ENCODE measurements at regions not wholly inside any gene's neighbourhood (a gene's known extent, or its start where the extent isn't known, plus 50 kb on each side); places are given as distances from the start of the nearest gene placed in this dataset.

DNA sequence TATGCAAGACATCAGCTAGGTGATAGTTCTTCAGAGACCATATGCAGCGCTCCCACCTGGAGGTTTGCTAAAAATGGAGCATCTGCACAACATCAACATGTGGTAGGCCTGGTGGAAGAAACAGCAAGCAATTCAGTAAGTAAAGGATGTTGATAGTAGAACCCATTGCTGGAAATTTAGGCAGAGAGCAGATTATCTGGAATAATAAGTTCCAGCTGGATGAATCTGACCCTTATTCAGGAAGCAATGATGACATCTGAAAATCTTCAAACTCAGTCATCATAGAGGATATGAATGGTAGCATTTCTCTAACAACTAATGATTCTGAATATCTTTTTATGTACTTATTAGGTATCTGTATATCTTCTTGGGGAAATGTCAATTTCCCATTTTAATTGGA is 225.2 kb upstream of the ANO3 start:
- Mint-ChIP-seq H3K27ac (no peak overlapping the region), H3K27me3 (no peaks in the 10 kb centered on the region), H3K36me3 (no peaks in the 10 kb centered on the region), H3K4me1 (no peaks in the 10 kb centered on the region), H3K4me3 (no peak overlapping the region), H3K9me3 (peaks cover 3% of the 10 kb centered on the region)
- DNase-seq, result no peak

DNA sequence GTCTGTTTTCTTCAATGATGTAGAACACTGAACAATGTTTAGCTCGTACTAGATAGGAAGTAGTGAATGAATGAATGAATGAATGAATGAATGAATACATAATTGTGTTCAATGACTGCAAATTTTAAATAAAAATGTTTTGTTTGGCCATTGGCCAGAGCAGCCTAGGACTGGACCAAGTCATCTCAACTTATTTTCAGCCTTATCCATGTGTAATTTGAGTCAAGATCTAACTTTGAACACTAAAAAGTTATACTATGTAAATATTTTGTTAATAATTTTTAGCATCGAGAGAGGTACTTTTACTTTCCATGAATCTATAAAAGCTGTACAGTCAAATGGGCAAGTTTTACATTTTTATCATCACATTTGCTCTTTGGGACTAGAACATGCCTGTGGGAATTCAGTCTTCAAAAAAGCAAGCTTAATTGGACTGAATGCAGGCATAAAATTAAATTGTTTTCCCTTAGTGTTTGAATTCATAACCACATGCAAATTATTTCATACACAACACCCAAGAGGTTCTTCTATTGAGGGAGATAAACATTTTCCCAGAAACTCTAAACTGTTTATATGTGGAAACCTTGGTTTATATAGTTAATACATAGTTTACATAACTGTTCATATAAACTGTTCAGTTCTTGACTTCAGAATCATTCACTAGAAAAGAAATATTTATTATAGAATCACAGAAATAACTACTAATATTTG is 222.1 kb upstream of the ANO3 start:
- no peak overlapping the region for H3K4me3 Mint-ChIP-seq
- H3K9me3 Mint-ChIP-seq, result peaks cover 2% of the 10 kb centered on the region
- no peaks in the 10 kb centered on the region for H3K4me1 Mint-ChIP-seq
- no peak overlapping the region for H3K27ac Mint-ChIP-seq
- no peaks in the 10 kb centered on the region for H3K27me3 Mint-ChIP-seq
- no peaks in the 10 kb centered on the region for H3K36me3 Mint-ChIP-seq
- DNase-seq, result no peak

DNA sequence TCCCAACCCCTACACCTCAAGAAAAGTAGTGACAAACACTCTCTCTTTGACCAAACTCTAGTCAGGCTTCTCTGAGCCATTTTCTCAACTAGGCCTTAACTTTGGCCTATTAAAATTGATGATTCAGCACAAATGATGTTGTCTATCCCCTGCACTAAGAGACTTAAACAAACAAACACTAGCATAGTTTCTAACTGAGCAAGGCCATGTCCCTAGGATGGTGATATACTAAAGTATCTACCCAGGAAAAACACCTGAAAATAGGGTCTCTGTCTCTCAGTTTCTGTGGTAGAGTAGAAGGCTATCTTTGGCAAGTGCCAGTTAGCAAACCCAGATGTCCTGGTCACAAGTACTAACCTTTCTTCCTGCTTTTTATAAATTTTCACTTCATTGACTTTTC is 219.7 kb upstream of the ANO3 start:
- Mint-ChIP-seq H3K4me1 (no peaks in the 10 kb centered on the region), H3K27me3 (no peaks in the 10 kb centered on the region), H3K9me3 (peaks cover 6% of the 10 kb centered on the region), H3K4me3 (no peak overlapping the region), H3K27ac (no peak overlapping the region), H3K36me3 (no peaks in the 10 kb centered on the region)
- DNase-seq, result no peak

DNA sequence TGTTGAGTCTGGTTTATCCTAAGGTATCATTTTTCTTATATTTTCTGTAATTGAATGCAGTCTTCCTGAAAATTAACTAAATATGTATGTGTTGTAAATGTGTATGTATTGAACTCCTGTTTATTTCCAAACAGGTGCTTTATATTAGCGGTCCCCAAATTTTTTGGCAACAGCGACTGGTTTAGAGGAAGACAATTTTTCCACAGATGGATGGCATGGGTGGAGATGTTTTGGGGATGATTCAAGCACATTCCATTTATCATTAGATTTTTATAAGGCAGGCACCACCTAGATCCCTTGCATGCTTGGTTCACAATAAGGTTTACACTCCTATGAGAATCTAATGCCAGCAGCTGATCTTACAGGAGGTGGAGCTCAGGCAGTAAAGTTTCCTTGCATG is 210.5 kb upstream of the ANO3 start:
- no peak overlapping the region for H3K27ac Mint-ChIP-seq
- no peak overlapping the region for H3K4me3 Mint-ChIP-seq
- no peaks in the 10 kb centered on the region for H3K4me1 Mint-ChIP-seq
- no peaks in the 10 kb centered on the region for H3K27me3 Mint-ChIP-seq
- no peak for DNase-seq
- no peaks in the 10 kb centered on the region for H3K36me3 Mint-ChIP-seq
- H3K9me3 Mint-ChIP-seq, result peaks cover 6% of the 10 kb centered on the region

DNA sequence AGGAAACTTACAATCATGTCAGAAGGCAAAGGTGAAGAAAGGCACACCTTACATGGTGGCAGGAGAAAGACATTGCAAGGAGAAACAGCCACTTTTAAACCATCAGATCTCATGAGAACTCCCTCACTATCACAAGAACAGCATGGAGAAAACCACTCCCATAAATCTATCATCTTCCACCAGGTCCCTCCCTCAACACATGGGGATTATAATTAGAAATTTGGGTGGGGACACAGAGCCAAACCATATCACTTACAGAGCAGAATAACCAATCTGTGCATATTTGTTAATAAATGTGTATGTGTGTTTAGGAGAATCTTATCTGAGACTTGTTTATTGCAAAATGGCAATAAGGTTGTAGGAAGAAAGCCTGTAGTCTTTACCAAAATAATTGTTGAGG is 205.2 kb upstream of the ANO3 start:
- DNase-seq, result no peak
- peaks cover 4% of the 10 kb centered on the region for H3K9me3 Mint-ChIP-seq
- no peaks in the 10 kb centered on the region for H3K27me3 Mint-ChIP-seq
- H3K27ac Mint-ChIP-seq, result no peak overlapping the region
- no peaks in the 10 kb centered on the region for H3K36me3 Mint-ChIP-seq
- no peaks in the 10 kb centered on the region for H3K4me1 Mint-ChIP-seq
- H3K4me3 Mint-ChIP-seq, result no peak overlapping the region

DNA sequence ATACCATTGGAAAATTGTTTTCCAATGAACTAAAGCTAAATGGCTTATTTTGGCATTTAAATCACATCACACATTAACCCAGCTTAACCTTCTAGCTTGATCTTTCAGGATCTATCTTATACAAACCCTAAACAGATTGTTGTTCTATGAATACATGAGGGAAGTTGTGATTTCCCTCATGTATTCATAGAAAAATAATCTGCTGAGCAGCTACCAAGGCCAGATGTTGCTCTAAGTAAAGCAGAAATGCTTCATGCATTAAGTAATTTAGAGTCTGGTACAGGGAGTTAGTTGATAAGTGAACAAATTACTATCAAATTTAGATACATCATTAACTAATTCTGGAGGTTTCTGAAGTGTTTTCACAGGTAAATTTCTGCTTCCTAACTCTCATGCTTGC is 204.6 kb upstream of the ANO3 start:
- DNase-seq, result no peak
- Mint-ChIP-seq H3K27ac (no peak overlapping the region), H3K4me1 (no peaks in the 10 kb centered on the region), H3K9me3 (peaks cover 4% of the 10 kb centered on the region), H3K27me3 (no peaks in the 10 kb centered on the region), H3K36me3 (no peaks in the 10 kb centered on the region), H3K4me3 (no peak overlapping the region)

DNA sequence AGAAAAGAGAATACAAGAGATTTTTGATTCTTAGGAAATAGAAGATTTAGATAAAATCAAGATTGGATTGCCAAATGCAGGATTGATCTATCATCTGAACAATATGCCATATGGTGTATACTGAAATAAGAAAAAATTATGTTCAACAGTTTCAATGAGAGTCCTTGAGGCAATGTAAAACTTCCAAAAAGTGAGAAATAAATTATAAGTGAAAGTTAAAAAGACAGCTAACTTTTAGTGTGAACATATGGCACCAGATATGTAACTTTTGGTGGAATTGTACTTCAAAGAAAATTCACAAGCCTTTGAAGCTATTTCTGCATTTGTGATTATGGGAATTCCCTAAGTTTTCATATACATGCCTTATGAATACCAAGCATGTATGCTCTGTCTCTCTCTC is 200.5 kb upstream of the ANO3 start:
- H3K4me1 Mint-ChIP-seq, result no peaks in the 10 kb centered on the region
- no peak overlapping the region for H3K27ac Mint-ChIP-seq
- H3K9me3 Mint-ChIP-seq, result no peaks in the 10 kb centered on the region
- no peaks in the 10 kb centered on the region for H3K27me3 Mint-ChIP-seq
- H3K36me3 Mint-ChIP-seq, result no peaks in the 10 kb centered on the region
- H3K4me3 Mint-ChIP-seq, result no peak overlapping the region
- DNase-seq, result no peak

DNA sequence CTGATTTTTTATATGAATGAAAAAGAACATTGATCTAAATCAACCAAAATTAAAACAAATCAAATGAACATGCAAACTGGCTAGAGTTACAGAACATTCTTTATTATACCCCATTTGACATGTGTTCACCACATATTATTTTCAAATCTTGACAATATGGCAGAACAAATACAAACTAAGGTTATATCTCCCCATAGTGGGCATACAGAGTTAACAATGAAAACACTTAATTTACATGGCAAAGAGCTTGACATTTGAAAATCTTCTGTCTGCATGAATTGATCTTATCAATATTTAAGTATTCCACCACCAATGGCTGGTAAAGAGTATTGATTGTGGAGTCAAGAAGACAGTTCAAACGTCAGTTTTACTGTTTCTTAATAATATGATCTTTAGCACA is 197.9 kb upstream of the ANO3 start:
- Mint-ChIP-seq H3K27me3 (no peaks in the 10 kb centered on the region), H3K27ac (no peak overlapping the region), H3K36me3 (no peaks in the 10 kb centered on the region), H3K4me1 (no peaks in the 10 kb centered on the region), H3K4me3 (no peak overlapping the region), H3K9me3 (no peaks in the 10 kb centered on the region)
- DNase-seq, result no peak

DNA sequence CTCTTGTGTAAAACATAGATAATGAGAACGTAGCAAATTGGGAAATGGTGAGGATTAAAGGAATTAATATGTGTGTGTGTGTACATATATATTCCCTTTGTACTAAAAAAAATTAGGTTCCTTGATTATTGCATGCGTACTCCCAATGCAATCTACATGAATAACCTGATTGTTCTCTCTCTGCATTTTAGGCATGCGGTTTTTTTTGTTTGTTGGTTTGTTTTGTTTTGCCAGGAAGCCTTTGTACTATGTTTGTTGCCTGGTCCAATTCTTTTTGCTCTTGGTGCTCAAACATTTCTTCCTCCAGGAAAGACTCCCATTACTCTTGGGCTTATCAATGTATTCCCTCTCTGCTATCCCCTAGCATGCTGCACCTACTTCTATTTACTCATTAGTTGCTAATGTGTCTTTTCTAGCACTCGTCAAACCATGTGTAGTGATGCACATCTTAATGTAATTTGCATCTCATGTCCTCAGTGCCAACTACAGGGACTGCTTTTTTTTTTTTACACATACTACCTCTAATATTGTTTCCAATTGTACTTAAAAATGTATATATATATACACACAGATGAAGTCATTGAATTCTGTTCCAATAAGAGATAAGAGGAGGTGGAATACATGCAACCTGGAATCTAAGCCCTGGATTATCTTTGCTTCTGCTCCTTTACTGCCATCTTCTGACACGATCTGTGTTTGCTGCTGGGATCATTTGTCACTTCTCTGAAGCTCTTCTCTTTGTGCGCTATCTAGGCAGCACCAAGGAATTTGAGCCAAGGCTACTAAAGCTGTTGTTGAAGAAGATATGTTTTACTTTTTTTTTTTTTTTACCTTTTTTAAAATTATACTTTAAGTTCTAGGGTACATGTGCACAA is 197.2 kb upstream of the ANO3 start:
- DNase-seq, result no peak
- Mint-ChIP-seq H3K4me3 (no peak overlapping the region), H3K4me1 (no peaks in the 10 kb centered on the region), H3K27me3 (no peaks in the 10 kb centered on the region), H3K27ac (no peak overlapping the region), H3K9me3 (no peaks in the 10 kb centered on the region), H3K36me3 (no peaks in the 10 kb centered on the region)

DNA sequence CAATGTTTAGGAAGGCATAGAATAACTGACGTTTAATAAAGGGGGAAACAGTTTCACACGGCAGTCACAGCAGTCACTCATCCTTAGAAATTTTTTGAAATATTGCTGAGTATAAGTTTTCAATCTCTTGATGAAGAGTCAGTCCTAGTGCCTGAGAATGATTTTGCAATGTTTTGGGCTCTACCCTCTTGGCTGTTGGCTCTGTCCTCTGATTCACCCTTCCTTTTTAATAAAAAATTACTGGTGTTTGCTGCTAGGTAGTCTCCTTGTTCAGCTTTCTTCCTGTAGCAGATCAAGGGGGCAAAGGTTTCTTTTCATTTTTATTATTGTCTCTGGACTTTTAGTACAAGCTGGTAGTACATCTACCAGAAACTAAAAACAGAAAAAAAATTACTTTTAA is 194.3 kb upstream of the ANO3 start:
- Mint-ChIP-seq H3K27ac (no peak overlapping the region), H3K27me3 (no peaks in the 10 kb centered on the region), H3K9me3 (no peaks in the 10 kb centered on the region), H3K36me3 (no peaks in the 10 kb centered on the region), H3K4me3 (no peak overlapping the region), H3K4me1 (no peaks in the 10 kb centered on the region)
- no peak for DNase-seq

DNA sequence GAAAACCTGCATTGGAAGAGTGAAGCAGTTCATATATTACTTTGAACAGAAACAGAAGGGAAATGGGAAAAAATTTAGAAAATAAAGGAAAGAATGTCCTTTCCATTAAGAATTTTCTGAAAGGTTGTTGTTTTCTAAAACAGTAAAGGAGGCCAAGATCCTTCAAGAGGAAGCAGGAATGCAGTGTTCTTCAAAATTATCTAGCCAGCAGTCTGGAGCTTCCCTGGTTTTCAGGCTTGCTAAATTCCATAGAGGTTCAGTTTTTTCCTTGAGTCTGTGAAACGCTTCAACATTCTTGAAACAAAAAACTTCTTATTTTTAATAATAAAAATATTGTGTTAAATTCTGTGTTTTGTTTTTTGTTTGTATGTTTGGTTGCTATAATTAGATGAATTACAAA is 189.0 kb upstream of the ANO3 start:
- no peaks in the 10 kb centered on the region for H3K36me3 Mint-ChIP-seq
- no peaks in the 10 kb centered on the region for H3K27me3 Mint-ChIP-seq
- no peak overlapping the region for H3K27ac Mint-ChIP-seq
- H3K4me1 Mint-ChIP-seq, result no peaks in the 10 kb centered on the region
- DNase-seq, result no peak
- no peak overlapping the region for H3K4me3 Mint-ChIP-seq
- no peaks in the 10 kb centered on the region for H3K9me3 Mint-ChIP-seq

DNA sequence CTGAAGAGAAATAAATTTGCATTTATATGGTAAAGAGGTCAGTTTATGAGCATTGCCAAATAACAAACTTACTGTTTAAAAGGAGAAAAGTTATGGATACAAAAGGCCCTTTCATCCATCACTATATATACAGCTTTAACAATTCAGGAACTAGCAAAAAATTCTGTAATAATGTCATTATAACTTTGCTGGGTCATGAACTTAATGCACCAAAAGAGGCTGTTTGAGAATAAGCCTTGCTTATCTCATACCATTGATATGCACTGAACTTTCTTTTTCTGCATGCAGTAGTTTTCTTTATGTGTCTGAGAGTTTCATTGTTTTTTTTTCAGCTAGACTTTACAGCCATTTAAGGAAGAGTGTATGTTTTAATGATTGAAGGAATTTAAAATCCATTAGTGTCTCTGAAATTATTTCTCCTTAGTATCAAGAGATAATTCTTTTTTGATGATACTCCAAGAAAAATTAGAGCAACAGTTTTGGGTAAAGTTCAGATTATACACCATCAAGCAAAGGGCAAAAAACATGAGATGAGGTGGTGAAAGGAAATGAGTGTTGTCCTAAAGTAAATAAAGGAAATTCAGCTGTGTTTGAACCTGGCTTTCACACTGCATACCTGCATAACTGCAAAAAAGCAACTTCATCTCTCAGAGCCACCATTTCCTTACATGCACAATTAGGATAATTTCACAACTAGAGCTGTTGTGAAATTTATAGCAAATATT is 188.2 kb upstream of the ANO3 start:
- no peaks in the 10 kb centered on the region for H3K9me3 Mint-ChIP-seq
- H3K36me3 Mint-ChIP-seq, result no peaks in the 10 kb centered on the region
- DNase-seq, result no peak
- no peak overlapping the region for H3K27ac Mint-ChIP-seq
- H3K27me3 Mint-ChIP-seq, result no peaks in the 10 kb centered on the region
- H3K4me1 Mint-ChIP-seq, result no peaks in the 10 kb centered on the region
- H3K4me3 Mint-ChIP-seq, result no peak overlapping the region

DNA sequence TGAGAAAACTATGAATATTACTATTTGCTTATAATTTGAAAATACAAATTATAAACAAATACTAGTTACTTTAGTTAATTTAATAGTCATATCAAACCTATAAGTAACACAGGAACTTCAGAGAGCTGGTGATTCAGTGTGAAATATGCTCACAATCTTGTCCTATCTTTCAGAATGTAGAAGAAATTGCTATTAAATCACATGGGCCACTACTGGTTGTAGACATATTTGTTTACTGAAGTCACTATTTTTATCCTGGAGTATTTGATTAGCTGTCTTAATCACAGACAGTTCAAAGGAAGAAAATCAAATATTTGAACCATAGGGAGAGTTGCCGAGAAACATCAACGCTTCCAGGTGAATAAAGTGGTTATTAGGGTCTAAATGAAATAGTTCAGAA is 187.6 kb upstream of the ANO3 start:
- Mint-ChIP-seq H3K27me3 (no peaks in the 10 kb centered on the region), H3K27ac (no peak overlapping the region), H3K4me3 (no peak overlapping the region), H3K4me1 (no peaks in the 10 kb centered on the region), H3K36me3 (no peaks in the 10 kb centered on the region), H3K9me3 (no peaks in the 10 kb centered on the region)
- DNase-seq, result no peak

DNA sequence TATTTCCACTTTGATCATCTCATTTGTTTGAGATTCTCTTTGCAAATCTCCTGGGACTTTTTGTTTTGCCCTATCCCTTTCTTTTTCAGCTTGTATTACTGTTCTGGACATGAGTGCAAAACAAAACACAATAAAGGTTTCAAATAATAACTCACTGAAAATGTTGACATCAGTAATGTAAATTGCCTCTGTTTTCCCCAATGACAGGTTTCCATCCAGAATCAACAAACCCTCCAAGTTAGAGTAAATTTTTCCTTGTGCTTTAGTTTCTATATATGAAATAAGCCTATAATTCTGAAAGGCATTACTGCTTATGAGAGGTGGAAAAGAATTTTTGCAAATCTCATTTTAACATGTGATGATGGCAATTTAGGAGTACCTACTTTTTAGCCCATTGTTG is 187.0 kb upstream of the ANO3 start:
- H3K4me3 Mint-ChIP-seq, result no peak overlapping the region
- H3K27ac Mint-ChIP-seq, result no peak overlapping the region

DNA sequence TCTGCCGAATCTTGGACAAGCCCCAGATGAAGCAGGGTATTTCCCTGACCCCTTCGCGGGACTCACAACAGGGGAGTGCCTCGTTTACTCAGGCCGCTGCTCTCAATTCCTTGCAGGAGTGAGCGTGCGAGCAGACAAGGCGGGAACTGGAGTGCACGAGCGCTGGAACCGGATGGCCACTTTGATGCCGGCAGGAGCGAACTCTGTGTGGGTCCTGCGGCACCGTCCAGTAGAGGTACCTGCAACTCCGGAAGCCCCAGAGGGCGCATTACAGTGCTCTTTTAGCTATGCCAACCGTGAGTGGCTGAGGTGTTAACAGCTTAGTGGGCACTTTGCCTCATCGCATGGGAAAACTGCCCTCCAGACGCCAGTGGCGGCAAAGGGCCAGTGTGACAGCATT is 182.3 kb upstream of the ANO3 start:
- Mint-ChIP-seq H3K9me3 (no peaks in the 10 kb centered on the region), H3K4me1 (no peaks in the 10 kb centered on the region), H3K36me3 (no peaks in the 10 kb centered on the region), H3K4me3 (no peak overlapping the region), H3K27me3 (no peaks in the 10 kb centered on the region), H3K27ac (no peak overlapping the region)
- DNase-seq, result no peak

More for the DNA sequence above, 187.0 kb upstream of the ANO3 start:
- DNase-seq, result no peak
- Mint-ChIP-seq H3K4me1 (no peaks in the 10 kb centered on the region), H3K27me3 (no peaks in the 10 kb centered on the region), H3K36me3 (no peaks in the 10 kb centered on the region), H3K9me3 (no peaks in the 10 kb centered on the region)
